Spleen (tissue), 11 donors: ENCODE measurements at regions not wholly inside any gene's neighbourhood (a gene's known extent, or its start where the extent isn't known, plus 50 kb on each side); places are given as distances from the start of the nearest gene placed in this dataset.

Source experiments
- DNase-seq: peaks from one replicate; pipeline ENCODE4 v3.0.0-alpha.2; 2020
- H3K27ac ChIP-seq, 8 donors: fragments of 200-600 bp; sonication (generic) in 7 of 8; 1 replicate in 4 of 8; 2 replicates in 4 of 8; pipeline versions ENCODE4 v1.5.0 to v1.8.0; 2016 to 2021; ENCODE audit warnings: inconsistent platforms in 4 of 8, mild to moderate bottlenecking in 4 of 8, moderate library complexity in 1 of 8
- H3K27me3 ChIP-seq, 7 donors: fragments of 200-600 bp; sonication (generic) in 6 of 7; replicated peaks in 1 of 7; 1 replicate in 4 of 7; 2 replicates in 3 of 7; pipeline versions ENCODE4 v1.5.0 to v1.8.0; 2016 to 2021; ENCODE audit warnings: inconsistent platforms in 3 of 7, mild to moderate bottlenecking in 1 of 7
- H3K36me3 ChIP-seq, 6 donors: fragments of 200-600 bp; sonication (generic) in 5 of 6; 1 replicate in 4 of 6; 2 replicates in 2 of 6; pipeline versions ENCODE4 v1.5.0 to v1.8.0; 2016 to 2021; ENCODE audit warnings: inconsistent platforms in 2 of 6
- H3K4me1 ChIP-seq, 6 donors: fragments of 200-600 bp; sonication (generic) in 5 of 6; 1 replicate in 3 of 6; 2 replicates in 3 of 6; pipeline versions ENCODE4 v1.5.0 to v1.8.0; 2016 to 2021; ENCODE audit warnings: inconsistent platforms in 3 of 6
- H3K4me3 ChIP-seq, 8 donors: fragments of 200-600 bp; sonication (generic) in 7 of 8; 1 replicate in 4 of 8; 2 replicates in 4 of 8; pipeline versions ENCODE4 v1.5.0 to v1.8.0; 2016 to 2021; ENCODE audit warnings: inconsistent platforms in 4 of 8, mild to moderate bottlenecking in 4 of 8, moderate library complexity in 2 of 8
- H3K9me3 ChIP-seq, 8 donors: fragments of 200-600 bp; sonication (generic) in 7 of 8; 1 replicate in 4 of 8; 2 replicates in 4 of 8; pipeline versions ENCODE4 v1.5.0 to v1.8.0; 2016 to 2021; ENCODE audit warnings: inconsistent platforms in 4 of 8
- POLR2A ChIP-seq, 3 donors: fragments of 450-650 bp; IDR thresholded peaks; one replicate each; pipeline ENCODE4 v1.5.1; 2017; ENCODE audit warnings: antibody characterized with exemption in 3 of 3, mild to moderate bottlenecking in 1 of 3
- POLR2AphosphoS5 ChIP-seq, 3 donors: sonication (generic); formaldehyde crosslinking; IDR thresholded peaks; one replicate each; pipeline ENCODE4 v1.5.1; 2017; ENCODE audit warnings: antibody characterized with exemption in 3 of 3
- WGBS, 5 donors: extraction: QIAGEN DNeasy Blood & Tissue Kit in 3 of 5; methylation state at CpG; one replicate each; pipeline versions ENCODE4 v1.1.5 to v1.1.7; 2013 to 2018; 5-methylcytosine and 5-hydroxymethylcytosine counted together
- intact Hi-C: fragments of 100-400 bp; cut with DNase I; formaldehyde crosslinking; loops from one replicate; pipeline ENCODE4 v1.15.0; 2023; ENCODE audit warnings: low total_unique reads
- TF ChIP-seq, protein P1 (sequence below), 11 experiments: fragments of 200-600 bp in 7 of 11; fragments of 450-650 bp in 4 of 11; sonication (generic) in 4 of 11; IDR thresholded peaks in 8 of 11; conservative IDR thresholded peaks in 3 of 11; 1 replicate in 7 of 11; 2 replicates in 4 of 11; pipeline versions ENCODE4 v1.4.0 to v1.8.0; 2016 to 2021; ENCODE audit warnings: antibody characterized with exemption in 11 of 11, inconsistent platforms in 4 of 11, mild to moderate bottlenecking in 1 of 11
- donor health status: healthy with polysubstance abuse.
- donor health status: DM: no; HTN: no; CAD: no; lungs with moderate emphysema.
- donor health status: DM: no; HTN: no; CAD: no.
- donor health status: Bipolar disorder and iron deficiency.
- donor health status: healthy.
- donor health status: DM: no; HTN: no; CAD: no.
- donor health status: DM: yes; HTN: yes; CAD: no.

DNA sequence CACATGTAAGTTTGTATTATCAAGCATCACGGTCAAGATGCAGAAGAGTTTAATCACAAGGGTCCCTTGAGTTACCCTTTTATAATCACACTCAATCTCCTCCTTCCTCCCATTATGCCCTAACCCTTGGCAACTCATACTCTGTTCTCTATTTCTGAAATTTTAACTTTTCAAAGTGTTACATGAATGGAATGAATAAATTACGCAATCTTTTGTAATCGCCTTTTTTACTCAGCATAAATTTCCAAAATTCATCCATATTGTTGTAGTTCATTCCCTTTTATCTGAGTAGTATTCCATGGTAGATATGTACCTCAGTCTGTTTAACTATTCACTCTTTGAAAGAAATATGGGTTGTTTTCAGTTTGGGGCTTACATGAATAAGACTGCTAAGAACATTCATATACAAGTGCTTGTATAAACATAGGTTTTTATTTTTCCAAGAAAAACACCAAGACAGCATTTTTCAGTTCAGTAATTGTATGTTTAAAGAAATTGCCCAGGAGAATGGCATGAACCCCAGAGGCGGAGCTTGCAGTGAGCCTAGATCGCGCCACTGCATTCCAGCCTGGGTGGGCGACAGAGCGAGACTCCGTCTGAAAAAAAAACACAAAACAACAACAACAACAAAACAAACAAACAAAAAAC, 430.9 kb upstream of the KCNH7 start:
- Histone ChIP-seq H3K36me3 (no peaks in the 10 kb centered on the region), H3K9me3 (peaks cover 0 to 44% (median 28%) of the 10 kb centered on the region in 8 donors)

DNA sequence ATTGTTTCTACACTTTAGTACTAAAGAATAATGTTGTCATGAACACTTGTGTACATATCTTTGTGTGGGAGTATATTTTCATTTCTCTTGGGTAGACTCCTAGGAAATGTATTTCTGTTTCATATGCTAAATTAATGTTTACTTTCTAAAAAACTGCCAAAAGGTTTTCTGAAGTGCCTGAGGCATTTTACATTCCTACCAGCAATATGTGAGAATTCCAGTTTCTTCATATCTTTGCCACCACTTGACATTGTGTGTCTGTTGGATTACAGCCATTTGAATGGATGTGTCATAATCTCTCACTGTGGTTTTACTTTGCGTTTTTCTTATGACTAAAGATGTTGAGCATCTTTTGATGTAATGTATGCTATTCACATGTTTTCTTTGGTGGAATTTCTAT, 428.2 kb upstream of the KCNH7 start:
- no peak overlapping the region for H3K27ac ChIP-seq
- 60 to 76% (median 65%) methylated on average over 1 of the region's 1 CpG for WGBS, 5 donors
- H3K27me3 ChIP-seq = no peaks in the 10 kb centered on the region
- no peaks in the 10 kb centered on the region for H3K4me1 ChIP-seq
- intact Hi-C loops = no loop called here
- DNase-seq = no peak
- H3K9me3 ChIP-seq = peaks cover 0 to 17% (median 3%) of the 10 kb centered on the region in 8 donors
- no peaks in the 10 kb centered on the region for H3K36me3 ChIP-seq
- TF ChIP-seq, protein P1, sequence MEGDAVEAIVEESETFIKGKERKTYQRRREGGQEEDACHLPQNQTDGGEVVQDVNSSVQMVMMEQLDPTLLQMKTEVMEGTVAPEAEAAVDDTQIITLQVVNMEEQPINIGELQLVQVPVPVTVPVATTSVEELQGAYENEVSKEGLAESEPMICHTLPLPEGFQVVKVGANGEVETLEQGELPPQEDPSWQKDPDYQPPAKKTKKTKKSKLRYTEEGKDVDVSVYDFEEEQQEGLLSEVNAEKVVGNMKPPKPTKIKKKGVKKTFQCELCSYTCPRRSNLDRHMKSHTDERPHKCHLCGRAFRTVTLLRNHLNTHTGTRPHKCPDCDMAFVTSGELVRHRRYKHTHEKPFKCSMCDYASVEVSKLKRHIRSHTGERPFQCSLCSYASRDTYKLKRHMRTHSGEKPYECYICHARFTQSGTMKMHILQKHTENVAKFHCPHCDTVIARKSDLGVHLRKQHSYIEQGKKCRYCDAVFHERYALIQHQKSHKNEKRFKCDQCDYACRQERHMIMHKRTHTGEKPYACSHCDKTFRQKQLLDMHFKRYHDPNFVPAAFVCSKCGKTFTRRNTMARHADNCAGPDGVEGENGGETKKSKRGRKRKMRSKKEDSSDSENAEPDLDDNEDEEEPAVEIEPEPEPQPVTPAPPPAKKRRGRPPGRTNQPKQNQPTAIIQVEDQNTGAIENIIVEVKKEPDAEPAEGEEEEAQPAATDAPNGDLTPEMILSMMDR (IDR thresholded peaks at IDR 0.05 in 8 of 11, conservative IDR thresholded peaks at IDR 0.05 in 3 of 11) = no peak
- no peak for TF ChIP-seq POLR2A (IDR thresholded peaks at IDR 0.05)
- TF ChIP-seq POLR2AphosphoS5 (IDR thresholded peaks at IDR 0.05) = no peak
- H3K4me3 ChIP-seq = no peak overlapping the region

More for the DNA sequence above, 430.9 kb upstream of the KCNH7 start:
- intact Hi-C loops = no loop called here
- no peak overlapping the region for H3K4me3 ChIP-seq
- no peaks in the 10 kb centered on the region for H3K4me1 ChIP-seq
- no peak overlapping the region for H3K27ac ChIP-seq
- no peaks in the 10 kb centered on the region for H3K27me3 ChIP-seq
- TF ChIP-seq, protein P1 (IDR thresholded peaks at IDR 0.05 in 8 of 11, conservative IDR thresholded peaks at IDR 0.05 in 3 of 11) = no peak
- no peak for TF ChIP-seq POLR2AphosphoS5 (IDR thresholded peaks at IDR 0.05)
- TF ChIP-seq POLR2A (IDR thresholded peaks at IDR 0.05) = no peak
- WGBS, 5 donors = 89 to 95% (median 94%) methylated on average over 9 of the region's 9 CpGs
- DNase-seq = no peak

DNA sequence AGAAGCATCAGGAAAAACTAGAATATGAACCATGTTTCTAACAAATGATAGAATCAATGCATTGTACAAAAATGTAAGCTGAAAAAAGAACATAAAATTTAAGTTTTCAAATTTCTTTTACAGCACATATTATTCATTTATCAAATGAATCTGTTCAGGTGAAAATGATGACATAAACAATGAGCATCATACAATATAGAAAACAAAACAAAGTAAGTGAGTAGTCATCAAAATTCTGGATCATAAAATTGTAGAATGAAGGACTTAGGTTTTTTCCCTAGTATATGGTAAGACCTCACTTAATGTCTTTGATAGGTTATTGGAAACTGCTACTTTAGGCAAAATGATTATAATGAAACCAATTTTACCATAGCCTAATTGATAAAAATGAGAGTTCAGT, 427.0 kb upstream of the KCNH7 start:
- H3K36me3 ChIP-seq = no peaks in the 10 kb centered on the region
- H3K4me3 ChIP-seq = no peak overlapping the region
- H3K4me1 ChIP-seq = no peaks in the 10 kb centered on the region
- intact Hi-C loops = no loop called here
- no peak for DNase-seq
- no peak overlapping the region for H3K27ac ChIP-seq
- TF ChIP-seq POLR2A (IDR thresholded peaks at IDR 0.05) (no peak), POLR2AphosphoS5 (IDR thresholded peaks at IDR 0.05) (no peak)
- TF ChIP-seq, protein P1 (IDR thresholded peaks at IDR 0.05 in 8 of 11, conservative IDR thresholded peaks at IDR 0.05 in 3 of 11) = no peak
- H3K9me3 ChIP-seq = peaks cover 0 to 7% (median 0%) of the 10 kb centered on the region in 8 donors
- H3K27me3 ChIP-seq = no peaks in the 10 kb centered on the region

- no peak for DNase-seq
- no peaks in the 10 kb centered on the region for H3K27me3 ChIP-seq
- H3K4me1 ChIP-seq = no peaks in the 10 kb centered on the region
- no peaks in the 10 kb centered on the region for H3K36me3 ChIP-seq
- no peak overlapping the region for H3K4me3 ChIP-seq
- no peak overlapping the region for H3K27ac ChIP-seq
- TF ChIP-seq, protein P1 (IDR thresholded peaks at IDR 0.05 in 8 of 11, conservative IDR thresholded peaks at IDR 0.05 in 3 of 11) = no peak
- TF ChIP-seq POLR2AphosphoS5 (IDR thresholded peaks at IDR 0.05) = no peak
- TF ChIP-seq POLR2A (IDR thresholded peaks at IDR 0.05) = no peak
- peaks cover 0 to 7% (median 0%) of the 10 kb centered on the region in 8 donors for H3K9me3 ChIP-seq
- intact Hi-C loops = no loop called here
- 33 to 67% (median 43%) methylated on average over 1 of the region's 1 CpG for WGBS, 5 donors
Observed at GRCh38 chr2:163264341-163264740, 425.8 kb upstream of the KCNH7 start.
